ENCODE measurements at regions not wholly inside any gene's neighbourhood (a gene's known extent, or its start where the extent isn't known, plus 50 kb on each side); places are given as distances from the start of the nearest gene placed in this dataset.

GRCh38 chr6:8343600-8343999 is 91.7 kb downstream of the SLC35B3 start:
- no peak for ATAC-seq (ENCODE audit: poor library complexity)
- DNase-seq, result no peak
- Mint-ChIP-seq H3K9me3 (peaks cover 3% of the 10 kb centered on the region), H3K4me1 (ENCODE audit: low read depth) (no peaks in the 10 kb centered on the region), H3K27ac (no peak overlapping the region), H3K36me3 (ENCODE audit: low read depth) (no peaks in the 10 kb centered on the region), H3K27me3 (peaks cover 20% of the 10 kb centered on the region), H3K4me3 (no peak overlapping the region)
- ChIA-PET CTCF (no interaction called here), POLR2A (no interaction called here)
- H3K9me3 ChIP-seq (ENCODE audit: control insufficient read depth in 1 of 2, insufficient read depth in 1 of 2, low read length in 2 of 2), result peaks cover 7 to 8% of the 10 kb centered on the region in 2 experiments
- H3K4me3 ChIP-seq (ENCODE audit: low read length), result no peak overlapping the region
- intact Hi-C loops (cut with DNase I, micrococcal nuclease), result no loop called here
- peaks cover 0 to 3% of the 10 kb centered on the region in 2 experiments for H3K27me3 ChIP-seq (ENCODE audit: control insufficient read depth in 1 of 2, insufficient read depth in 2 of 2, low read length in 2 of 2)
- no peaks in the 10 kb centered on the region for H3K36me3 ChIP-seq (ENCODE audit: insufficient read depth, low read length)
- no peak for TF ChIP-seq CTCF (IDR thresholded peaks at IDR 0.05)
- H3K27ac ChIP-seq (ENCODE audit: low read depth in 1 of 2, low read length in 2 of 2), result no peak overlapping the region
- H3K4me1 ChIP-seq (ENCODE audit: insufficient read depth, low read length), result no peaks in the 10 kb centered on the region

- H3K36me3 Mint-ChIP-seq (ENCODE audit: low read depth), result no peaks in the 10 kb centered on the region
- TF ChIP-seq CTCF (IDR thresholded peaks at IDR 0.05), result no peak
- ATAC-seq (ENCODE audit: poor library complexity) (no peak), DNase-seq (no peak)
- H3K9me3 ChIP-seq (ENCODE audit: control insufficient read depth in 1 of 2, insufficient read depth in 1 of 2, low read length in 2 of 2), result peaks cover 7 to 8% of the 10 kb centered on the region in 2 experiments
- CTCF ChIA-PET, result no interaction called here
- no peak overlapping the region for H3K27ac Mint-ChIP-seq
- intact Hi-C loops (cut with DNase I, micrococcal nuclease), result no loop called here
- peaks cover 3% of the 10 kb centered on the region for H3K9me3 Mint-ChIP-seq
- no peaks in the 10 kb centered on the region for H3K4me1 Mint-ChIP-seq (ENCODE audit: low read depth)
- H3K36me3 ChIP-seq (ENCODE audit: insufficient read depth, low read length), result no peaks in the 10 kb centered on the region
- no peak overlapping the region for H3K27ac ChIP-seq (ENCODE audit: low read depth in 1 of 2, low read length in 2 of 2)
- H3K4me3 ChIP-seq (ENCODE audit: low read length), result no peak overlapping the region
- POLR2A ChIA-PET, result no interaction called here
- H3K27me3 Mint-ChIP-seq, result peaks cover 20% of the 10 kb centered on the region
- H3K27me3 ChIP-seq (ENCODE audit: control insufficient read depth in 1 of 2, insufficient read depth in 2 of 2, low read length in 2 of 2), result peaks cover 0 to 3% of the 10 kb centered on the region in 2 experiments
- H3K4me1 ChIP-seq (ENCODE audit: insufficient read depth, low read length), result no peaks in the 10 kb centered on the region
- no peak overlapping the region for H3K4me3 Mint-ChIP-seq
These were observed 93.0 kb downstream of the SLC35B3 start for GRCh38 chr6:8342241-8342819.

DNA sequence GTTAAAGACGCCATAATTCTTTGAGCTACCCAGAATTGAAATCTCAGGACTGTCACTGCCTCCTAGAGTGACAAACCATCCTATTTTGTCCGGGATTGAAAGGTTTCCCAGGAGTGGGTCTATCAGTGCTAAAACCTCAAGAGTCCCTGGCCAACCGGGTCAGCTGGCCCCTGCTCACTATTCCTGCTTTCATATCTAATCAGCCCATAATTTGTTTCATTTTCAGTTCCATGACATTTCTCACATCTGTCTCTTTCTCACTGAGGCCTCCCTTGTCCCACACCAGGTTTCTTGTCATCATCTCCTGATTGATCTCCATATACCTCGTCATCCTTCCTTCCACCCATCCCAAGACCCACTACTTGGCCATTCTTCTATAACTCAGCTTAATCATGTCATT is 98.2 kb downstream of the SLC35B3 start:
- no peaks in the 10 kb centered on the region for H3K4me1 ChIP-seq (ENCODE audit: insufficient read depth, low read length)
- no peaks in the 10 kb centered on the region for H3K36me3 ChIP-seq (ENCODE audit: insufficient read depth, low read length)
- H3K4me3 Mint-ChIP-seq, result no peak overlapping the region
- H3K27me3 Mint-ChIP-seq, result peaks cover under 1% of the 10 kb centered on the region
- no peaks in the 10 kb centered on the region for H3K4me1 Mint-ChIP-seq (ENCODE audit: low read depth)
- DNase-seq (no peak), ATAC-seq (ENCODE audit: poor library complexity) (no peak)
- H3K27me3 ChIP-seq (ENCODE audit: control insufficient read depth in 1 of 2, insufficient read depth in 2 of 2, low read length in 2 of 2), result no peaks in the 10 kb centered on the region
- H3K9me3 Mint-ChIP-seq, result no peaks in the 10 kb centered on the region
- H3K27ac Mint-ChIP-seq, result no peak overlapping the region
- no peak overlapping the region for H3K27ac ChIP-seq (ENCODE audit: low read depth in 1 of 2, low read length in 2 of 2)
- no peaks in the 10 kb centered on the region for H3K9me3 ChIP-seq (ENCODE audit: control insufficient read depth in 1 of 2, insufficient read depth in 1 of 2, low read length in 2 of 2)
- POLR2A ChIA-PET, result no interaction called here
- no peak for TF ChIP-seq CTCF (IDR thresholded peaks at IDR 0.05)
- H3K4me3 ChIP-seq (ENCODE audit: low read length), result no peak overlapping the region
- no peaks in the 10 kb centered on the region for H3K36me3 Mint-ChIP-seq (ENCODE audit: low read depth)
- intact Hi-C loops (cut with DNase I, micrococcal nuclease), result no loop called here
- CTCF ChIA-PET, result no interaction called here

Measured in CD4-positive, alpha-beta T cell (primary cell).